ENCODE measurements at regions not wholly inside any gene's neighbourhood (a gene's known extent, or its start where the extent isn't known, plus 50 kb on each side); places are given as distances from the start of the nearest gene placed in this dataset.

GRCh38 chr12:34404377-34405285 is 382.3 kb downstream of the ALG10 start:
- intact Hi-C loops (cut with micrococcal nuclease) = no loop called here
- Histone ChIP-seq H3K27me3 (ENCODE audit: control insufficient read depth in 2 of 2, insufficient read depth in 2 of 2, low read length in 2 of 2) (no peaks in the 10 kb centered on the region), H3K79me2 (ENCODE audit: control insufficient read depth, insufficient read depth, low read length) (no peaks in the 10 kb centered on the region), H3K4me1 (ENCODE audit: control insufficient read depth, extremely low read depth, insufficient read depth, low read length) (no peaks in the 10 kb centered on the region), H2AFZ (ENCODE audit: low read depth, low read length) (no peak overlapping the region), H3K4me3 (replicated peaks in 1 of 3; ENCODE audit: insufficient read depth in 1 of 3, low read depth in 1 of 3, low read length in 3 of 3) (no peak overlapping the region), H3K36me3 (ENCODE audit: control insufficient read depth in 2 of 2, extremely low read depth in 1 of 2, insufficient read depth in 2 of 2, low read length in 2 of 2) (no peaks in the 10 kb centered on the region), H3K9me3 (replicated peaks; ENCODE audit: control insufficient read depth, insufficient read depth, low read length) (peaks cover 3% of the 10 kb centered on the region), H3K27ac (ENCODE audit: insufficient read depth, low read depth, low read length) (no peak overlapping the region), H3K9me1 (replicated peaks; ENCODE audit: control insufficient read depth, extremely low read depth, insufficient read depth, low read length) (no peaks in the 10 kb centered on the region), H4K20me1 (replicated peaks; ENCODE audit: control insufficient read depth, extremely low read depth, insufficient read depth, low read length) (no peaks in the 10 kb centered on the region), H3K9ac (replicated peaks; ENCODE audit: extremely low read depth, insufficient read depth, low read length) (no peak overlapping the region), H3K4me2 (ENCODE audit: insufficient read depth, low read length) (no peak overlapping the region)
- DNase-seq (ENCODE audit: low read depth, low spot score) (no peak), FAIRE-seq (no peak)
- ChIA-PET CTCF (no interaction called here), POLR2A (no interaction called here)
- dilution Hi-C loops (cut with MboI; ENCODE audit: extremely low pct_ligation_motif_present, low sequenced_read_pairs) = no loop called here
- no peak for TF ChIP-seq JUN (IDR thresholded peaks at IDR 0.05; ENCODE audit: borderline replicate concordance, insufficient read depth, insufficient read length, low read depth)
- TF ChIP-seq POLR2AphosphoS5 (IDR thresholded peaks at IDR 0.05; ENCODE audit: insufficient read depth, low read depth, low read length) = no peak
- no peak for TF ChIP-seq CTCF (IDR thresholded peaks at IDR 0.05; ENCODE audit: extremely low read depth in 1 of 2, insufficient read depth in 1 of 2, low read depth in 1 of 2, low read length in 2 of 2)
- no peak for TF ChIP-seq FOS (IDR thresholded peaks at IDR 0.05; ENCODE audit: borderline replicate concordance, insufficient read depth, low read length)
- TF ChIP-seq MYC (IDR thresholded peaks at IDR 0.05; ENCODE audit: low read depth, low read length) = no peak
- no peak for TF ChIP-seq EZH2 (IDR thresholded peaks at IDR 0.05; ENCODE audit: borderline replicate concordance, low read depth, low read length, severe bottlenecking)
- TF ChIP-seq MAX (IDR thresholded peaks at IDR 0.05; ENCODE audit: insufficient read depth, insufficient read length) = no peak
- no TSS peak for BruUV-seq (replicated peaks)
